NCI-H1930 (cell line): ENCODE measurements at regions not wholly inside any gene's neighbourhood (a gene's known extent, or its start where the extent isn't known, plus 50 kb on each side); places are given as distances from the start of the nearest gene placed in this dataset.

Source experiments
- DNase-seq, 2 experiments: peaks; one replicate each; lab custom pipeline; 2025; lab: John Stamatoyannopoulos, UW

GRCh38 chr15:58235961-58236360 is 97.8 kb downstream of the AQP9 start:
- DNase-seq, result no peak

- DNase-seq, result no peak
These were observed 102.2 kb downstream of the AQP9 start for GRCh38 chr15:58240191-58240932.

GRCh38 chr15:58241872-58242271 is 103.7 kb downstream of the AQP9 start:
- no peak for DNase-seq

- no peak for DNase-seq
These were observed 104.9 kb downstream of the AQP9 start for GRCh38 chr15:58243070-58243469.

GRCh38 chr15:58244536-58244935 is 106.4 kb downstream of the AQP9 start:
- no peak for DNase-seq

GRCh38 chr15:58246041-58246440 is 107.9 kb downstream of the AQP9 start:
- DNase-seq, result no peak

GRCh38 chr15:58247855-58248842 is 110.0 kb downstream of the AQP9 start:
- no peak for DNase-seq

GRCh38 chr15:58249646-58250312 is 111.6 kb downstream of the AQP9 start:
- DNase-seq, result no peak

GRCh38 chr15:58252586-58253323 is 114.6 kb downstream of the AQP9 start:
- no peak for DNase-seq

- DNase-seq, result no peak
These were observed 119.7 kb downstream of the AQP9 start for GRCh38 chr15:58257776-58258325.

GRCh38 chr15:58258501-58259292 is 120.5 kb downstream of the AQP9 start:
- no peak for DNase-seq

- DNase-seq, result no peak
These were observed 122.1 kb downstream of the AQP9 start for GRCh38 chr15:58260205-58260724.

GRCh38 chr15:58260725-58261267 is 122.6 kb downstream of the AQP9 start:
- DNase-seq, result no peak

GRCh38 chr15:58261368-58261767 is 123.2 kb downstream of the AQP9 start:
- DNase-seq, result no peak

GRCh38 chr15:58264053-58264971 is 126.1 kb downstream of the AQP9 start:
- no peak for DNase-seq

GRCh38 chr15:58267051-58267450 is 128.9 kb downstream of the AQP9 start:
- DNase-seq, result no peak

GRCh38 chr15:58268746-58269267 is 130.6 kb downstream of the AQP9 start:
- DNase-seq, result no peak
